KMS-11 (cell line): ENCODE measurements at regions not wholly inside any gene's neighbourhood (a gene's known extent, or its start where the extent isn't known, plus 50 kb on each side); places are given as distances from the start of the nearest gene placed in this dataset.

Experiments used
- H2AFZ ChIP-seq: fragments of 200-600 bp; sonication (generic); 2 replicates; pipeline ENCODE4 v1.6.1; 2016; ENCODE audit warnings: antibody characterized with exemption, mixed run types, low read depth
- H3K27ac ChIP-seq: fragments of 200-600 bp; sonication (generic); 2 replicates; pipeline ENCODE4 v1.6.1; 2016; ENCODE audit warnings: mild to moderate bottlenecking, mixed run types
- H3K27me3 ChIP-seq: fragments of 200-600 bp; sonication (generic); 2 replicates; pipeline ENCODE4 v1.6.1; 2017; ENCODE audit warnings: mild to moderate bottlenecking, low read depth, mixed run types, moderate library complexity; ENCODE audit not compliant: insufficient read depth
- H3K36me3 ChIP-seq: fragments of 200-600 bp; sonication (generic); 2 replicates; pipeline ENCODE4 v1.6.1; 2017; ENCODE audit warnings: mild to moderate bottlenecking, mixed run types; ENCODE audit not compliant: insufficient read depth
- H3K4me1 ChIP-seq: fragments of 200-600 bp; sonication (generic); 2 replicates; pipeline ENCODE4 v1.6.1; 2016; ENCODE audit warnings: mild to moderate bottlenecking, low read depth, mixed run types; ENCODE audit not compliant: poor library complexity, severe bottlenecking
- H3K4me2 ChIP-seq: fragments of 200-600 bp; sonication (generic); 2 replicates; pipeline ENCODE4 v1.7.0; 2016; ENCODE audit warnings: mild to moderate bottlenecking, mixed run types
- H3K4me3 ChIP-seq: fragments of 200-600 bp; sonication (generic); IDR thresholded peaks from 2 replicates; pipeline ENCODE4 v1.6.1; 2017; ENCODE audit warnings: low read depth, low read length, mixed read lengths; ENCODE audit not compliant: insufficient read depth
- H3K79me2 ChIP-seq: fragments of 200-600 bp; sonication (generic); 2 replicates; pipeline ENCODE4 v1.6.1; 2016; ENCODE audit warnings: low read depth, mixed run types; ENCODE audit not compliant: insufficient read depth
- H3K9ac ChIP-seq: fragments of 200-600 bp; sonication (generic); 2 replicates; pipeline ENCODE4 v1.6.1; 2016; ENCODE audit warnings: mild to moderate bottlenecking, mixed run types
- H4K20me1 ChIP-seq: fragments of 200-600 bp; sonication (generic); 2 replicates; pipeline ENCODE4 v1.6.1; 2016; ENCODE audit warnings: mild to moderate bottlenecking, mixed run types; ENCODE audit not compliant: insufficient read depth
- TF ChIP-seq, protein P1 (sequence below): fragments of 200-600 bp; sonication (generic); conservative IDR thresholded peaks from 2 replicates; pipeline ENCODE4 v1.6.1; 2017; ENCODE audit warnings: low read depth, mild to moderate bottlenecking, antibody characterized with exemption, low read length, moderate library complexity, mixed read lengths

- no peaks in the 10 kb centered on the region for H3K36me3 ChIP-seq
- no peaks in the 10 kb centered on the region for H3K27me3 ChIP-seq
- H3K79me2 ChIP-seq: no peaks in the 10 kb centered on the region
- H3K4me1 ChIP-seq: no peaks in the 10 kb centered on the region
- H3K9ac ChIP-seq: no peak overlapping the region
- TF ChIP-seq, protein P1, sequence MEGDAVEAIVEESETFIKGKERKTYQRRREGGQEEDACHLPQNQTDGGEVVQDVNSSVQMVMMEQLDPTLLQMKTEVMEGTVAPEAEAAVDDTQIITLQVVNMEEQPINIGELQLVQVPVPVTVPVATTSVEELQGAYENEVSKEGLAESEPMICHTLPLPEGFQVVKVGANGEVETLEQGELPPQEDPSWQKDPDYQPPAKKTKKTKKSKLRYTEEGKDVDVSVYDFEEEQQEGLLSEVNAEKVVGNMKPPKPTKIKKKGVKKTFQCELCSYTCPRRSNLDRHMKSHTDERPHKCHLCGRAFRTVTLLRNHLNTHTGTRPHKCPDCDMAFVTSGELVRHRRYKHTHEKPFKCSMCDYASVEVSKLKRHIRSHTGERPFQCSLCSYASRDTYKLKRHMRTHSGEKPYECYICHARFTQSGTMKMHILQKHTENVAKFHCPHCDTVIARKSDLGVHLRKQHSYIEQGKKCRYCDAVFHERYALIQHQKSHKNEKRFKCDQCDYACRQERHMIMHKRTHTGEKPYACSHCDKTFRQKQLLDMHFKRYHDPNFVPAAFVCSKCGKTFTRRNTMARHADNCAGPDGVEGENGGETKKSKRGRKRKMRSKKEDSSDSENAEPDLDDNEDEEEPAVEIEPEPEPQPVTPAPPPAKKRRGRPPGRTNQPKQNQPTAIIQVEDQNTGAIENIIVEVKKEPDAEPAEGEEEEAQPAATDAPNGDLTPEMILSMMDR: no peak
- no peaks in the 10 kb centered on the region for H4K20me1 ChIP-seq
- no peak overlapping the region for H3K4me2 ChIP-seq
- no peak overlapping the region for H2AFZ ChIP-seq
- H3K4me3 ChIP-seq: no peak overlapping the region
- H3K27ac ChIP-seq: no peak overlapping the region
Observed at GRCh38 chr4:80145739-80146138, 51.6 kb upstream of the PRDM8 start.

DNA sequence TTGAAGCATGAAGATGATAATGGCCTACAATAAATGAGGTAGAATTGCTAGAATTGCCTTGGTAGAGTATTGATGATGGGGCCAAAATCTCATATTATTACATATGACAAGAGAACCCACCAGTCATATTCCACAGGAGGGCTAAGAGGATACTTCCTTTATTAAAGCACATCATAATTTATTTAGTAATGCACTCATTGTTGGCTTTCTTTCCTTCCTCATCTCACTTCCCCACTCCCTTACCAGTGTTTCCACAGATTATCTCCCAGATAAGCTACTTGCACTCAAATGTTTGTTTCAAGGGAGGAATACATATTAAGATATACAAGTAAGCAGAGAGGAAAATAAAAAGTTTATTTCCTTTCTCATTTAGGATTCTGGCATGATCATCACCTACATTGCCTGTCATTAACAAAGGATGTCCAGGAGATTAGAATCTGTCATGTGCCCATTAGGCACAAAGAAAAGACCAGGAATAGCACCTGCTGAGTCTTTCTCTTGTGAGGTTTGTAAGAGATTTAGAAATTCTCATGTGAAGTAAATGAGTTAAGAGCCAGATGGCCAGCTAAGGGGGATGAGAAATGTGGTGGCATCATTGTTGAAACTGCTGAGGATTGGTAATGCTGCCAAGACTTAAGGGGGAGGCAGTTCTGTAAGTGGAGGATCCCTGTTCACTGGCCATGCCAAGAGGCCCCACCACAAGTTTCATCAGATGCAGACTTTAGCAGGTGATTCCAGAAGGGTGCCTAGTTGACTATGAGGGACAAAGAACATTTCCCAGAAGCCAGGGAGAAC lies 52.4 kb upstream of the PRDM8 start:
- TF ChIP-seq, protein P1: no peak
- no peak overlapping the region for H3K9ac ChIP-seq
- no peak overlapping the region for H3K4me3 ChIP-seq
- no peak overlapping the region for H3K4me2 ChIP-seq
- no peaks in the 10 kb centered on the region for H3K4me1 ChIP-seq
- no peak overlapping the region for H3K27ac ChIP-seq
- no peaks in the 10 kb centered on the region for H4K20me1 ChIP-seq
- H3K27me3 ChIP-seq: no peaks in the 10 kb centered on the region
- H2AFZ ChIP-seq: no peak overlapping the region
- H3K79me2 ChIP-seq: no peaks in the 10 kb centered on the region
- no peaks in the 10 kb centered on the region for H3K36me3 ChIP-seq

- no peaks in the 10 kb centered on the region for H4K20me1 ChIP-seq
- H3K27me3 ChIP-seq: no peaks in the 10 kb centered on the region
- no peak overlapping the region for H2AFZ ChIP-seq
- H3K4me3 ChIP-seq: no peak overlapping the region
- no peak overlapping the region for H3K27ac ChIP-seq
- H3K4me2 ChIP-seq: no peak overlapping the region
- H3K4me1 ChIP-seq: peaks cover 5% of the 10 kb centered on the region
- H3K79me2 ChIP-seq: no peaks in the 10 kb centered on the region
- no peaks in the 10 kb centered on the region for H3K36me3 ChIP-seq
- TF ChIP-seq, protein P1: no peak
- no peak overlapping the region for H3K9ac ChIP-seq
Observed at GRCh38 chr4:80143307-80143679, 54.0 kb upstream of the PRDM8 start.

GRCh38 chr4:80142394-80143306 lies 54.7 kb upstream of the PRDM8 start:
- Histone ChIP-seq H3K4me2 (no peak overlapping the region), H3K4me3 (no peak overlapping the region), H3K9ac (no peak overlapping the region), H3K79me2 (no peaks in the 10 kb centered on the region), H2AFZ (no peak overlapping the region), H3K27me3 (no peaks in the 10 kb centered on the region), H3K4me1 (peaks cover 5% of the 10 kb centered on the region), H3K36me3 (no peaks in the 10 kb centered on the region), H4K20me1 (no peaks in the 10 kb centered on the region), H3K27ac (no peak overlapping the region)
- TF ChIP-seq, protein P1: no peak
